ENCODE measurements at regions not wholly inside any gene's neighbourhood (a gene's known extent, or its start where the extent isn't known, plus 50 kb on each side); places are given as distances from the start of the nearest gene placed in this dataset.

DNA sequence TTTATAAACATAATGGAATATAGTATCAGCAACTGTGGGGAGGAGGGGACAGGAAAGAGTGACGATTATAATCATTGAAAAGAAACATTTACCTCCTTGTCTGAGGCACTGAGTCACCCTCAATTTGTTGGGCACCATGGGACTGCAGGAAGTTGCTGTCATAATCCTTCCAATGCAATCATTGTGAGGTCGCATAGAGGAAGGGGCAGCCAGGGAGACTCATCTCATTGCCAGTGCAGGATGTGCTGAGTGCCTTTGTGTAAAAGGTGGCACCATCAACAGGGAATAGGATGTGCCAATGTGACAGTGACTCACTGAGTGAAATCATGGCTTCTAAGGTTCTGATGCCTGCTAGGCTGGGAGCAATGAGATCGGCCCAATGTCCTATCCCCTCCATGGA lies 300.4 kb upstream of the ADAMTS9 start:
- H3K4me3 ChIP-seq (ENCODE audit: low read depth, low read length) = no peak overlapping the region
- H3K36me3 ChIP-seq (ENCODE audit: control insufficient read depth, insufficient read depth, low read length) = no peaks in the 10 kb centered on the region
- H3K27me3 ChIP-seq (ENCODE audit: control insufficient read depth, insufficient read depth, low read length) = no peaks in the 10 kb centered on the region
- TF ChIP-seq, protein P1, sequence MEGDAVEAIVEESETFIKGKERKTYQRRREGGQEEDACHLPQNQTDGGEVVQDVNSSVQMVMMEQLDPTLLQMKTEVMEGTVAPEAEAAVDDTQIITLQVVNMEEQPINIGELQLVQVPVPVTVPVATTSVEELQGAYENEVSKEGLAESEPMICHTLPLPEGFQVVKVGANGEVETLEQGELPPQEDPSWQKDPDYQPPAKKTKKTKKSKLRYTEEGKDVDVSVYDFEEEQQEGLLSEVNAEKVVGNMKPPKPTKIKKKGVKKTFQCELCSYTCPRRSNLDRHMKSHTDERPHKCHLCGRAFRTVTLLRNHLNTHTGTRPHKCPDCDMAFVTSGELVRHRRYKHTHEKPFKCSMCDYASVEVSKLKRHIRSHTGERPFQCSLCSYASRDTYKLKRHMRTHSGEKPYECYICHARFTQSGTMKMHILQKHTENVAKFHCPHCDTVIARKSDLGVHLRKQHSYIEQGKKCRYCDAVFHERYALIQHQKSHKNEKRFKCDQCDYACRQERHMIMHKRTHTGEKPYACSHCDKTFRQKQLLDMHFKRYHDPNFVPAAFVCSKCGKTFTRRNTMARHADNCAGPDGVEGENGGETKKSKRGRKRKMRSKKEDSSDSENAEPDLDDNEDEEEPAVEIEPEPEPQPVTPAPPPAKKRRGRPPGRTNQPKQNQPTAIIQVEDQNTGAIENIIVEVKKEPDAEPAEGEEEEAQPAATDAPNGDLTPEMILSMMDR (IDR thresholded peaks at IDR 0.05; ENCODE audit: insufficient read depth, low read length, severe bottlenecking) = no peak
- peak; percentile 38 for DNase-seq (ENCODE audit: low read depth)
- FAIRE-seq = no peak

DNA sequence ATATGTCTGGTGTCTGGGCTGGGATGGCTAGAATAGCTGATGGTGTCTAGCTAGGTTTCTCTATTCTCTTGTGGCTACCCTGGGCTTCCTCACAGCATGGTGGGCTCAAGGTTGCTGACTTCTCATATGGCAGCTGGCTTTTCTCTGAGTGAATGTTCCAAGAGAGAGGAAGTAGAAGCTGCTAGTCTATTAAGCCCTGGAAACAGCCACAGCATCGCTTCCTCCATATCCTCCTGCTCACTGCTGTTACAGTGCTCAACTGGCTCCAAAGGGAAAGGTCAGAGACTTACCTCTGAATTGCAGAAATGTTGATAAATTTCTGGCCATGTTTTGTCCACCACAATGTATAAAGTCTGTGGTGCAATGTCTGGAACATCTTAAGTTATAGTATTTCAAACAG lies 299.9 kb upstream of the ADAMTS9 start:
- H3K36me3 ChIP-seq (ENCODE audit: control insufficient read depth, insufficient read depth, low read length) = no peaks in the 10 kb centered on the region
- no peaks in the 10 kb centered on the region for H3K27me3 ChIP-seq (ENCODE audit: control insufficient read depth, insufficient read depth, low read length)
- no peak for DNase-seq (ENCODE audit: low read depth)
- FAIRE-seq = no peak
- TF ChIP-seq, protein P1 (IDR thresholded peaks at IDR 0.05; ENCODE audit: insufficient read depth, low read length, severe bottlenecking) = no peak
- no peak overlapping the region for H3K4me3 ChIP-seq (ENCODE audit: low read depth, low read length)

DNA sequence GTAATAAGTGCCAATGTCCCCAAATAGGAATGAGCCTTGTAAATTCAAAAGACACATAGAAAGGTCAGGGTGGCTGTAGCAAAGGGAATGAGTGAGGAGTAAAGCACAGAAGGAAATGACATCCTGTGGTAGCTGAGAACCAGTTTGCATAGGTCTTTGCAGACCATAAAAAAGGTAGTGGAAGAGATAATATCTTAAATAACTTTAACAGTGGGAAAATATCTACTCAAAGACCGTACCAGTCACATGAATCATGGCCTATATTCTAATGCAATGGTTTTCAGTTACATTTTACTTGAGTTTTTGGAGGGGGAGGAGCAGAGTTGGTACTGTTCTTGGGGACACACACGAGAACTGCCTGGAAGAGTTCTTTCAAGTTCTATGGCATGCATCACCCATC lies 297.3 kb upstream of the ADAMTS9 start:
- DNase-seq (ENCODE audit: low read depth) (no peak), FAIRE-seq (no peak)
- H3K4me3 ChIP-seq (ENCODE audit: low read depth, low read length) = no peak overlapping the region
- TF ChIP-seq, protein P1 (IDR thresholded peaks at IDR 0.05; ENCODE audit: insufficient read depth, low read length, severe bottlenecking) = no peak
- H3K27me3 ChIP-seq (ENCODE audit: control insufficient read depth, insufficient read depth, low read length) = no peaks in the 10 kb centered on the region
- H3K36me3 ChIP-seq (ENCODE audit: control insufficient read depth, insufficient read depth, low read length) = no peaks in the 10 kb centered on the region

DNA sequence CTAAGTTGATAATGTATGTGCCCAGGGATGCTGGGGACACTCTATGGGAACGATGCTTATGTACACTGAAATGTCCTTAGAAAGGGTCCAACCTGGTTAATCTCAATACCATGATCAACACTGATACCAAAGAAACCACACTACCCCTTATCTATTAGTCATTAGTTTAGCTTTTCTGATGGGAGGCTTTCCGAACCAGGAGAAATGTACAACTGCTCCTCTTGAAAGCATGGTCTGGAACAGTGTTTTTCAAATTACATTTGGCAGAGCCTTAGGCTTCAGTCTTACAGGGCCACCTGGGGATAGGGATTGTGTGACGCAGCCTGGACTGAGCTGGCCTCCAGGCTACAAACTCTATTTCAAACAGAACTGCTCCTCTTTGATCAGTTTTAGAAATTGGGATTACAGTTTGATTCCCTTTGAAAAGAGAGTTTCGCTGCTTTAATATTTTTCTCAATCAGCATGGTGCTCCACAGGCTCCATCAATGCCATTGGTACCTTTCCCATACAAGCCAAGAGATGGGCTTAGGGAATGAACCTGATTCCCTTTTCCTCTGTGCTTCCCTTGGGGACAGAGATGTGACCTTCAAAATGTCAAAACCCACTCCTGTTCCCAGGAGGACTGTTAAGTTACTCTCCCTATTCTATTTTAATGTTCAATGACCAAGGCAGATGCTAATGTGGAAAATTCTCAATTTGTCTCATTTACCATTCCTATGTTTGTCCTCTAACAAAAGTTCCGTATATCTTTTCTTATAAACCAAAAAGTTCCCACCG lies 296.0 kb upstream of the ADAMTS9 start:
- Histone ChIP-seq H3K36me3 (ENCODE audit: control insufficient read depth, insufficient read depth, low read length) (no peaks in the 10 kb centered on the region), H3K27me3 (ENCODE audit: control insufficient read depth, insufficient read depth, low read length) (no peaks in the 10 kb centered on the region), H3K4me3 (ENCODE audit: low read depth, low read length) (no peak overlapping the region)
- TF ChIP-seq, protein P1 (IDR thresholded peaks at IDR 0.05; ENCODE audit: insufficient read depth, low read length, severe bottlenecking) = no peak
- DNase-seq (ENCODE audit: low read depth) (no peak), FAIRE-seq (no peak)

DNA sequence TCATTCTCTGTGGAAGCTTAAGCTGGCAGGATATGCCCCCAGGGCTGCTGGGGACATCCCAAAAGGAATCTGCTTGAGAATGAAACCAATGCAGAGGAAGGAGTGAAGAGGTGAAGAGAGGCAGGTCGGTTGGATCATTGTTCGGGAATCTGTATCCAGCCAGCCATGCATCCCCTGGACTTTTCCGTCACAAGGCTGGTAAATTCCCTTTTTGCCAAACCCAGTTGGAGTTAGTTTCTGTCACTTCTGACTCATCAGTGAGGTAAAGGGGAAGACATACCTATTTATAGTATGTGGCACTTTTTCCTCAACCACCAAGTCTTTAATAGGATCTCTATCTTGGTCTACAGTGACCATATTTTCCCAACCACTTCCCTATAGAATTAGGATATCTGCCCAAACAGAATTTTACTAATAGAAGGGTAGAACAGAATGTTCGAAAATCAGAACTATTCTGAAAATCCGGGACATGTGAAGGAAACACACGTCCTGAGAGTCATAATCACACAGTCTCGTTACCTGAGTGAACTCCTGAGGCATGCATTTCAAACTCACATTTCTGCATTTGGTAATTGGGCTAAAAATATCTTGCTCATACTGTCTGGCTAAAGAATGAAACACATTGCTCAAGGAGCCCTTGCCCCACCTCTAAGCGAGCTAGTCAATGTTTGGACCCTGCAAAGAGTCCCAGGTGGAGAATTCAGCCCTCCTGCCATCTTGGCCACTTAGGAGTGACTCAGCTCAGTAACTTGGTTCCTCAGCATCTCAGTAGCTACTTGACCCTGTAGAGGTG lies 289.7 kb upstream of the ADAMTS9 start:
- H3K27me3 ChIP-seq (ENCODE audit: control insufficient read depth, insufficient read depth, low read length) = no peaks in the 10 kb centered on the region
- H3K36me3 ChIP-seq (ENCODE audit: control insufficient read depth, insufficient read depth, low read length) = no peaks in the 10 kb centered on the region
- DNase-seq (ENCODE audit: low read depth) (peak; percentile 93), FAIRE-seq (no peak)
- TF ChIP-seq, protein P1 (IDR thresholded peaks at IDR 0.05; ENCODE audit: insufficient read depth, low read length, severe bottlenecking) = no peak
- no peak overlapping the region for H3K4me3 ChIP-seq (ENCODE audit: low read depth, low read length)

All from bronchial epithelial cell (primary cell).